ENCODE measurements at regions not wholly inside any gene's neighbourhood (a gene's known extent, or its start where the extent isn't known, plus 50 kb on each side); places are given as distances from the start of the nearest gene placed in this dataset.
"Not testable (repeated sequence)": the region's sequence is repeated elsewhere in the genome, so short reads cannot be mapped to it uniquely, and the experiment has no call there.

GRCh38 chr5:13348568-13348967 is 595.9 kb downstream of the DNAH5 start:
- Histone ChIP-seq H3K27ac (no peak overlapping the region), H3K4me3 (no peak overlapping the region), H3K36me3 (no peaks in the 10 kb centered on the region), H3K9me3 (no peaks in the 10 kb centered on the region), H3K4me1 (no peaks in the 10 kb centered on the region), H3K27me3 (no peaks in the 10 kb centered on the region)
- TF ChIP-seq POLR2A (IDR thresholded peaks at IDR 0.05): no peak
- TF ChIP-seq, protein P1, sequence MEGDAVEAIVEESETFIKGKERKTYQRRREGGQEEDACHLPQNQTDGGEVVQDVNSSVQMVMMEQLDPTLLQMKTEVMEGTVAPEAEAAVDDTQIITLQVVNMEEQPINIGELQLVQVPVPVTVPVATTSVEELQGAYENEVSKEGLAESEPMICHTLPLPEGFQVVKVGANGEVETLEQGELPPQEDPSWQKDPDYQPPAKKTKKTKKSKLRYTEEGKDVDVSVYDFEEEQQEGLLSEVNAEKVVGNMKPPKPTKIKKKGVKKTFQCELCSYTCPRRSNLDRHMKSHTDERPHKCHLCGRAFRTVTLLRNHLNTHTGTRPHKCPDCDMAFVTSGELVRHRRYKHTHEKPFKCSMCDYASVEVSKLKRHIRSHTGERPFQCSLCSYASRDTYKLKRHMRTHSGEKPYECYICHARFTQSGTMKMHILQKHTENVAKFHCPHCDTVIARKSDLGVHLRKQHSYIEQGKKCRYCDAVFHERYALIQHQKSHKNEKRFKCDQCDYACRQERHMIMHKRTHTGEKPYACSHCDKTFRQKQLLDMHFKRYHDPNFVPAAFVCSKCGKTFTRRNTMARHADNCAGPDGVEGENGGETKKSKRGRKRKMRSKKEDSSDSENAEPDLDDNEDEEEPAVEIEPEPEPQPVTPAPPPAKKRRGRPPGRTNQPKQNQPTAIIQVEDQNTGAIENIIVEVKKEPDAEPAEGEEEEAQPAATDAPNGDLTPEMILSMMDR (IDR thresholded peaks at IDR 0.05): no peak
- no peak for DNase-seq

DNA sequence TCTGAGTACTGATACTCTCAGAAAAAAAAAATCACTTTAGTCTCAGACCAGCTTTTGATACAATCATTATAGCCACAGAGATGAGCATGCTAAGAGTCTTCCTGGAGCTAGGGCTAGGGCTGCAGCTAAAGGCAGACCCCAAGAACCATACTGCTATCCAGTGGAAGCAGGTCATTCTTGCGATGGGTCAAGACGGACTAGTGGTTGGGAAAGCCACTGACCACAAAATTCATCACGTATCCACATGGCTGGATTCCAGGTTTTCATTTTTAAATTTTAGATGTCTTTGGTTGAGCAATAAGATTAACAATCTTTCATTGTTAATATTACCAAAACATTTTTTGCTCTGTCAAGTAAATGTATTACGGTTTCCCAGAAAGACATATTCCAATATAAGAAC is 598.1 kb downstream of the DNAH5 start:
- TF ChIP-seq, protein P1 (IDR thresholded peaks at IDR 0.05): no peak
- TF ChIP-seq POLR2A (IDR thresholded peaks at IDR 0.05): no peak
- DNase-seq: no peak

DNA sequence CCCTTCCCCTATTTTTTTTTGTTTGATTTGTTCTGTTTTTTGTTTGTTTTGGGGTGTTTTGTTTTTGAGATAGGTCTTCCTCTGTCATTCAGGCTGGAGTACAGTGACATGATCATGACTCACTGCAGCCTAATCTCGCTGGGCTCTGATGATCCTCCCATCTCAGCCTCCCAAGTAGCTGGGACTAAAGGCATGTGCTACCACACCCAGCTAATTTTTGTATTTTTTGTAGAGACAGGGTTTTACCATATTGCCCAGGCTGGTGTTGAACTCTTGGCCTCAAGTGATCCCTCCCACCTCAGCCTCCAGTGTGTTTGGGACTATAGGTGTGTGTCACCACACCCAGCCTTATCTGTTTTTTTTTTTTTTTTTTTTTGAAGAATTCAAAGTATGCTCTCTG is 605.4 kb downstream of the DNAH5 start:
- Histone ChIP-seq H3K9me3 (peaks cover 0 to 5% (median 0%) of the 10 kb centered on the region in 4 donors), H3K4me3 (no peak overlapping the region), H3K36me3 (no peaks in the 10 kb centered on the region), H3K27me3 (no peaks in the 10 kb centered on the region), H3K4me1 (no peaks in the 10 kb centered on the region), H3K27ac (no peak overlapping the region)
- DNase-seq: no peak
- TF ChIP-seq, protein P1 (IDR thresholded peaks at IDR 0.05): no peak
- TF ChIP-seq POLR2A (IDR thresholded peaks at IDR 0.05): no peak

More for the DNA sequence above, 598.1 kb downstream of the DNAH5 start:
- H3K9me3 ChIP-seq: no peaks in the 10 kb centered on the region
- H3K27ac ChIP-seq: no peak overlapping the region
- no peaks in the 10 kb centered on the region for H3K36me3 ChIP-seq
- no peaks in the 10 kb centered on the region for H3K27me3 ChIP-seq
- H3K4me1 ChIP-seq: no peaks in the 10 kb centered on the region
- no peak overlapping the region for H3K4me3 ChIP-seq

GRCh38 chr5:13335026-13335425 is 609.5 kb downstream of the DNAH5 start:
- H3K4me1 ChIP-seq, H3K27me3 ChIP-seq, H3K36me3 ChIP-seq, H3K9me3 ChIP-seq, H3K27ac ChIP-seq, DNase-seq, H3K4me3 ChIP-seq: not testable (repeated sequence)

- no peaks in the 10 kb centered on the region for H3K27me3 ChIP-seq
- no peak overlapping the region for H3K27ac ChIP-seq
- no peak overlapping the region for H3K4me3 ChIP-seq
- no peak for DNase-seq
- peaks cover 0 to 4% (median 0%) of the 10 kb centered on the region in 4 donors for H3K9me3 ChIP-seq
- no peaks in the 10 kb centered on the region for H3K36me3 ChIP-seq
- TF ChIP-seq, protein P1 (IDR thresholded peaks at IDR 0.05): no peak
- no peak for TF ChIP-seq POLR2A (IDR thresholded peaks at IDR 0.05)
- no peaks in the 10 kb centered on the region for H3K4me1 ChIP-seq
Measured at GRCh38 chr5:13331585-13331984, 612.9 kb downstream of the DNAH5 start.

- Histone ChIP-seq H3K4me1 (no peaks in the 10 kb centered on the region), H3K27ac (no peak overlapping the region), H3K27me3 (no peaks in the 10 kb centered on the region), H3K36me3 (no peaks in the 10 kb centered on the region), H3K9me3 (peaks cover 0 to 4% (median 0%) of the 10 kb centered on the region in 4 donors), H3K4me3 (no peak overlapping the region)
- DNase-seq: no peak
- TF ChIP-seq, protein P1 (IDR thresholded peaks at IDR 0.05): no peak
- TF ChIP-seq POLR2A (IDR thresholded peaks at IDR 0.05): no peak
Measured at GRCh38 chr5:13328316-13328715, 616.2 kb downstream of the DNAH5 start.

Measured in Peyer's patch (tissue), 4 donors.